GM04503 (cell line): ENCODE measurements at regions not wholly inside any gene's neighbourhood (a gene's known extent, or its start where the extent isn't known, plus 50 kb on each side); places are given as distances from the start of the nearest gene placed in this dataset.

ENCODE experiments used
- DNase-seq: peaks from one replicate; pipeline ENCODE4 v3.0.0-alpha.2; 2012; ENCODE audit warnings: low read depth

GRCh38 chr4:34043131-34043530 lies 2201.2 kb downstream of the ARAP2 start:
- no peak for DNase-seq

- DNase-seq: peak; percentile 59
These were observed 2197.7 kb downstream of the ARAP2 start for GRCh38 chr4:34046580-34046979.

- DNase-seq: no peak
These were observed 2197.0 kb downstream of the ARAP2 start for GRCh38 chr4:34047363-34047762.

GRCh38 chr4:34066126-34066525 lies 2178.2 kb downstream of the ARAP2 start:
- DNase-seq: no peak

GRCh38 chr4:34091451-34091850 lies 2152.9 kb downstream of the ARAP2 start:
- DNase-seq: no peak

GRCh38 chr4:34094114-34094513 lies 2150.2 kb downstream of the ARAP2 start:
- no peak for DNase-seq

- DNase-seq: no peak
These were observed 2139.0 kb downstream of the ARAP2 start for GRCh38 chr4:34105311-34105710.

GRCh38 chr4:34108391-34108790 lies 2135.9 kb downstream of the ARAP2 start:
- no peak for DNase-seq

- DNase-seq: no peak
These were observed 2131.7 kb downstream of the ARAP2 start for GRCh38 chr4:34112573-34112972.

- no peak for DNase-seq
These were observed 2105.9 kb downstream of the ARAP2 start for GRCh38 chr4:34138385-34138784.

GRCh38 chr4:34139346-34139745 lies 2105.0 kb downstream of the ARAP2 start:
- DNase-seq: no peak

GRCh38 chr4:34148322-34148908 lies 2095.9 kb downstream of the ARAP2 start:
- no peak for DNase-seq

GRCh38 chr4:34157547-34157946 lies 2086.8 kb downstream of the ARAP2 start:
- DNase-seq: no peak

GRCh38 chr4:34158878-34159277 lies 2085.4 kb downstream of the ARAP2 start:
- no peak for DNase-seq

- no peak for DNase-seq
These were observed 2073.4 kb downstream of the ARAP2 start for GRCh38 chr4:34170946-34171345.

- DNase-seq: no peak
These were observed 2067.7 kb downstream of the ARAP2 start for GRCh38 chr4:34176609-34177008.

GRCh38 chr4:34178476-34178875 lies 2065.8 kb downstream of the ARAP2 start:
- DNase-seq: no peak

GRCh38 chr4:34181311-34181841 lies 2062.9 kb downstream of the ARAP2 start:
- DNase-seq: peak; percentile 95

GRCh38 chr4:34181891-34182290 lies 2062.4 kb downstream of the ARAP2 start:
- DNase-seq: peak; percentile 62

GRCh38 chr4:34182306-34182705 lies 2062.0 kb downstream of the ARAP2 start:
- DNase-seq: no peak

GRCh38 chr4:34183926-34184325 lies 2060.4 kb downstream of the ARAP2 start:
- DNase-seq: no peak

GRCh38 chr4:34187056-34187455 lies 2057.3 kb downstream of the ARAP2 start:
- no peak for DNase-seq

- no peak for DNase-seq
These were observed 2052.9 kb downstream of the ARAP2 start for GRCh38 chr4:34191443-34191842.

GRCh38 chr4:34193451-34194154 lies 2050.7 kb downstream of the ARAP2 start:
- no peak for DNase-seq
